Body of pancreas (tissue), 4 donors: ENCODE measurements at regions not wholly inside any gene's neighbourhood (a gene's known extent, or its start where the extent isn't known, plus 50 kb on each side); places are given as distances from the start of the nearest gene placed in this dataset.

Source experiments
- ATAC-seq: fragments of 150-250 bp; one replicate; pipeline ENCODE4 v1.9.1; 2016
- DNase-seq, 4 donors: peaks; one replicate each; pipeline ENCODE4 v3.0.0-alpha.2; 2019
- H3K27ac ChIP-seq, 4 donors: fragments of 200-600 bp; sonication (generic); 1 replicate in 3 of 4; 2 replicates in 1 of 4; pipeline versions ENCODE4 v1.5.1 to v1.6.1; 2016 to 2019; ENCODE audit warnings: mild to moderate bottlenecking in 1 of 4, mixed read lengths in 1 of 4, moderate library complexity in 1 of 4
- H3K27me3 ChIP-seq, 2 donors: fragments of 200-600 bp; sonication (generic); one replicate each; pipeline ENCODE4 v1.6.0; 2016; ENCODE audit warnings: mild to moderate bottlenecking in 1 of 2
- H3K36me3 ChIP-seq, 2 donors: fragments of 200-600 bp; sonication (generic); replicated peaks in 1 of 2; 2 replicates each; pipeline ENCODE4 v1.5.1; 2016; ENCODE audit warnings: low read depth in 2 of 2; ENCODE audit not compliant: insufficient read depth in 1 of 2
- H3K4me1 ChIP-seq: fragments of 200-600 bp; sonication (generic); one replicate; pipeline ENCODE4 v1.6.0; 2016
- H3K4me3 ChIP-seq, 2 donors: fragments of 200-600 bp; sonication (generic); 1 replicate in 1 of 2; 2 replicates in 1 of 2; pipeline ENCODE4 v1.5.1; 2016 to 2019
- H3K9me3 ChIP-seq, 3 donors: fragments of 200-600 bp; sonication (generic); 1 replicate in 2 of 3; 2 replicates in 1 of 3; pipeline ENCODE4 v1.5.1; 2016
- CTCF ChIP-seq, 7 experiments: fragments of 450-650 bp in 4 of 7; fragments of 200-600 bp in 3 of 7; sonication (generic) in 3 of 7; IDR thresholded peaks; one replicate each; pipeline ENCODE4 v1.5.1; 2016 to 2019; ENCODE audit warnings: antibody characterized with exemption in 7 of 7
- POLR2A ChIP-seq, 3 donors: fragments of 450-650 bp; IDR thresholded peaks; one replicate each; pipeline ENCODE4 v1.6.1; 2016; ENCODE audit warnings: antibody characterized with exemption in 3 of 3, mild to moderate bottlenecking in 2 of 3
- WGBS, 2 donors: methylation state at CpG; one replicate each; pipeline ENCODE4 v1.1.5; 2017; 5-methylcytosine and 5-hydroxymethylcytosine counted together
- intact Hi-C: fragments of 100-400 bp; cut with DNase I; formaldehyde crosslinking; loops from one replicate; pipeline ENCODE4 v1.15.1; 2023

DNA sequence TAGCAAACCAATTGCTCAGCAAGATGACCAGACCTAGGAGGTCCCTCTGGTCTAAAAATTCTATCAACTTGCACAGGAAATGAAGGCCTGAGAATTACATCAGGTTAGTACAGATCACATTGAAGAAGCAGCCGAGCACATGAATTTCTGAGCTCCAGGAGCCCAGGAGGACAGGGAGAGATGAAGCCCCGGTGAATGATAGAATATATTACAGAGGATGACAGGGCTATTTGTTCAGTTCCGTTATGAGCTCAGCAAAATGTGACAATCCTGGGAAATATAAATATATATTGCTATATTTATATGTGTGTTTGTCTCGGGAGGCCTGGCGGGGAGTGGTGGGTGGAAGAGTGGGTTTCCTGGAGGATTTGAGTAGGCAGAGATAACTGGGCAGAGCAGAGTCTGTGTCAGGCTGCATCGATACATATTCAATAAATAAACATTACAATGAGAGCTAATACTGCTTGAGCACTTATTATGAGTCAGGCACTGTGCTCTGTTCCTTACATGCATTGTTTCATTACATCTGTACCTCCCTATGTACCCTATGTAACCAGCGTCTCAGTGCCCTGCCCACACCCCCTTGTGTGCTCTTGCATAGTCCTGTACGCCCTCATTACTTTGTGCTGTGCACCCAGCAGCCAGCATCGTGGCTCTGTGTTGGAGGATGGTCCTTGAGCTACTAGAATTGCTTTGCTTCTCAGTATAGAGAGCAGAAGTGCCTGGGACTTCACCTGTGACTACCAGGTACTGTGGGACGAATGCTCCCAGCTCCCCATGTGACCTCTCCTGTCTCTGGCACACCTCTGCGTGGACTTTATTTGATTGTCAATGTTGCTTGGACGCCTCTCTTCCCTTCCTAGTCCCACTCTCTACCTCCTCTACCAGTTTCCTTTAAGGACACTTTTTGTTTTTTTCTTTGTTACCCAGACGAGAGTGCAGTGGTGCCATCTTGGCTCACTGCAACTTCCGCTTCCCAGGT lies 58.1 kb upstream of the KLF9 start:
- DNase-seq = no peak
- TF ChIP-seq POLR2A (IDR thresholded peaks at IDR 0.05) = no peak
- TF ChIP-seq CTCF (IDR thresholded peaks at IDR 0.05) = no peak
- H3K27me3 ChIP-seq = no peaks in the 10 kb centered on the region
- no peak for ATAC-seq
- H3K9me3 ChIP-seq = no peaks in the 10 kb centered on the region
- 64 to 69% methylated on average over 14 of the region's 14 CpGs for WGBS, 2 donors
- no peak overlapping the region for H3K4me3 ChIP-seq
- H3K4me1 ChIP-seq = peaks cover 94% of the 10 kb centered on the region
- peak overlapping the region in 3 of 4 donors; percentile 28 to 96 (median 32) for H3K27ac ChIP-seq
- H3K36me3 ChIP-seq = no peaks in the 10 kb centered on the region
- intact Hi-C loops = no loop called here

- no peaks in the 10 kb centered on the region for H3K9me3 ChIP-seq
- 5 to 7% methylated on average over 9 of the region's 9 CpGs for WGBS, 2 donors
- H3K27ac ChIP-seq = peak overlapping the region; percentile 72 to 95 (median 84)
- H3K4me3 ChIP-seq = no peak overlapping the region
- TF ChIP-seq POLR2A (IDR thresholded peaks at IDR 0.05) (peak in 2 of 3 donors; percentile 35 to 42), CTCF (IDR thresholded peaks at IDR 0.05) (peak in 3 of 7 experiments; percentile 26 to 33 (median 27))
- peaks cover 72% of the 10 kb centered on the region for H3K4me1 ChIP-seq
- intact Hi-C loops = no loop called here
- DNase-seq (peak; percentile 84 to 93 (median 88)), ATAC-seq (peak; percentile 90)
- no peaks in the 10 kb centered on the region for H3K36me3 ChIP-seq
- H3K27me3 ChIP-seq = no peaks in the 10 kb centered on the region
These were observed 55.9 kb upstream of the KLF9 start for GRCh38 chr9:70470050-70471015.

DNA sequence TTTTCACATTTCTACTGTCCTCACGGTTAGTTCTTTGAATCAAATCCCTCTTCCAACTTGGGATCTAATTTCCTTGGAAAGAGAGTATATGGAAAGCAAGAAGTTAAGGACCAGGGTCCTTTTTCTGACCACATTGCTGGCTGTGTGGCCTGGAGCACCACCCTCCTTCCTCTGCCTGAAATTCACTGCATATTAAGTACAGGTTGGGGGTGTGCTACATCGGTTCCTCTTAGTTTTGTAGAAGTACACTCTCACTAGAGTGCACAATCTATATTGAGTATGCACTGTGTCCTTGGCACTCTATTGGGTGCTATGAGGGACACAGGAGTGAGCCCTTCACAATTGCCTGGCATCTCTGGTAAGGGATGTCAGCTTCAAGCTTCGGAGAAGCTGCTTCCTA lies 53.8 kb upstream of the KLF9 start:
- no peak for DNase-seq
- TF ChIP-seq POLR2A (IDR thresholded peaks at IDR 0.05) (no peak), CTCF (IDR thresholded peaks at IDR 0.05) (no peak)
- H3K4me3 ChIP-seq = no peak overlapping the region
- H3K27ac ChIP-seq = peak overlapping the region in 2 of 4 donors; percentile 16 to 20
- ATAC-seq = no peak
- intact Hi-C loops = no loop called here
- WGBS, 2 donors = 77 to 88% methylated on average over 3 of the region's 3 CpGs
- no peaks in the 10 kb centered on the region for H3K27me3 ChIP-seq
- H3K9me3 ChIP-seq = no peaks in the 10 kb centered on the region
- peaks cover 52% of the 10 kb centered on the region for H3K4me1 ChIP-seq
- no peaks in the 10 kb centered on the region for H3K36me3 ChIP-seq

DNA sequence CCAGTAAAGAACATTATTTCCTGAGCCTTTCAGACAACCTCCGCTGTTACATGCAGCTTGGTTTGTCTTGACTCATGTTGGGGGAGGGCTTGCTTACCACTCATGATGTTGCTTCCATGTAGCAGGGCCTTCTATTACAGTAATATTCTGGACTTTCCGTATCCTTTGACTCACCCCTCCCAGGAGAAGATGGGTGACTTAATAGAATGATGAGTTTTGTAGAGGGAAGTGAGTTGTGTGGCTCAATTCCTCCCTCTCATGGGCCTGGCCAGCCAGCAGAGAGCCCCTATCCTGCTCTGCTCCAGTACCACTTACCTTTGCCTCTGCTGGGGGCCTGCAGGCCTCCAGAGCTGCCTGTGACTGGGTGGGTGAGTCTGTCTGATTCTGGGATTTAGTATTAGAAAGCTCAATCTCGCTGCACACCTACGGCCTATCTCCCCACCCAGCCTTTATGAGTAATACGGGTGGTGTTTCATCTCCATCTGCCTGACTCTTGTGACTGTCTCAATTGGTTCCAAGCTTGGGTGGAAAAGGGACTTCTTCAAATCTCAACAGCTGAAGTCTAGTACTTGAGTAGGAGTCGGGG lies 52.6 kb upstream of the KLF9 start:
- Histone ChIP-seq H3K36me3 (no peaks in the 10 kb centered on the region), H3K9me3 (no peaks in the 10 kb centered on the region), H3K27me3 (no peaks in the 10 kb centered on the region), H3K4me1 (peaks cover 39% of the 10 kb centered on the region), H3K27ac (peak overlapping the region in 1 of 4 donors; percentile 39), H3K4me3 (no peak overlapping the region)
- no peak for ATAC-seq
- TF ChIP-seq POLR2A (IDR thresholded peaks at IDR 0.05) (no peak), CTCF (IDR thresholded peaks at IDR 0.05) (no peak)
- WGBS, 2 donors = 82 to 92% methylated on average over 6 of the region's 6 CpGs
- intact Hi-C loops = no loop called here
- peak in 1 of 4 donors; percentile 40 for DNase-seq
